CD14-positive monocyte (primary cell): ENCODE measurements at regions not wholly inside any gene's neighbourhood (a gene's known extent, or its start where the extent isn't known, plus 50 kb on each side); places are given as distances from the start of the nearest gene placed in this dataset.

Source experiments
- DNase-seq, 3 donors: peaks; one replicate each; pipeline ENCODE4 v3.0.0-alpha.2; 2011 to 2022
- H2AFZ ChIP-seq: 2 replicates; pipeline ENCODE4 v1.6.0; 2012; ENCODE audit warnings: mild to moderate bottlenecking, low read depth, low read length, inconsistent platforms; ENCODE audit not compliant: insufficient read depth, poor library complexity, severe bottlenecking
- H3K27ac ChIP-seq, 2 donors: 1 replicate in 1 of 2; 2 replicates in 1 of 2; pipeline ENCODE4 v1.5.1; 2012 to 2013; ENCODE audit warnings: low read length in 2 of 2, control low read depth in 1 of 2, inconsistent platforms in 1 of 2, low read depth in 1 of 2, mild to moderate bottlenecking in 1 of 2
- H3K27me3 ChIP-seq, 2 donors: one replicate each; pipeline versions ENCODE4 v1.6.0 to v1.6.1; 2011 to 2013; ENCODE audit warnings: low read length in 2 of 2; ENCODE audit not compliant: control insufficient read depth in 2 of 2, insufficient read depth in 2 of 2
- H3K36me3 ChIP-seq, 2 donors: replicated peaks in 1 of 2; 1 replicate in 1 of 2; 2 replicates in 1 of 2; pipeline versions ENCODE4 v1.5.1 to v1.6.1; 2012 to 2013; ENCODE audit warnings: low read length in 2 of 2, control low read depth in 1 of 2, inconsistent platforms in 1 of 2, mild to moderate bottlenecking in 1 of 2; ENCODE audit not compliant: insufficient read depth in 2 of 2, control insufficient read depth in 1 of 2
- H3K4me1 ChIP-seq, 2 donors: 1 replicate in 1 of 2; 2 replicates in 1 of 2; pipeline versions ENCODE4 v1.5.1 to v1.6.1; 2012 to 2013; ENCODE audit warnings: low read length in 2 of 2, control low read depth in 1 of 2, inconsistent platforms in 1 of 2, mild to moderate bottlenecking in 1 of 2, moderate library complexity in 1 of 2; ENCODE audit not compliant: insufficient read depth in 2 of 2, control insufficient read depth in 1 of 2
- H3K4me2 ChIP-seq: replicated peaks from 2 replicates; pipeline ENCODE3; 2012; ENCODE audit warnings: low read length, moderate library complexity, mild to moderate bottlenecking; ENCODE audit not compliant: poor library complexity, severe bottlenecking; ENCODE audit errors: extremely low read depth
- H3K4me3 ChIP-seq, 3 experiments: fragments of 200-600 bp in 1 of 3; sonication (generic) in 1 of 3; replicated peaks in 1 of 3; 1 replicate in 2 of 3; 2 replicates in 1 of 3; pipeline ENCODE4 v1.5.1; 2011 to 2013; ENCODE audit warnings: low read length in 3 of 3, mild to moderate bottlenecking in 3 of 3, control low read depth in 2 of 3, low read depth in 2 of 3, inconsistent platforms in 1 of 3, moderate library complexity in 1 of 3
- H3K79me2 ChIP-seq: 2 replicates; pipeline ENCODE4 v1.6.0; 2012; ENCODE audit warnings: mild to moderate bottlenecking, control low read depth, inconsistent platforms, low read length, moderate library complexity; ENCODE audit not compliant: insufficient read depth
- H3K9ac ChIP-seq: 2 replicates; pipeline ENCODE4 v1.6.0; 2017; ENCODE audit warnings: low read length, mild to moderate bottlenecking; ENCODE audit not compliant: insufficient read depth, poor library complexity, severe bottlenecking
- H3K9me3 ChIP-seq, 2 donors: replicated peaks in 1 of 2; 1 replicate in 1 of 2; 2 replicates in 1 of 2; pipeline versions ENCODE4 v1.5.1 to v1.6.1; 2012 to 2013; ENCODE audit warnings: low read length in 2 of 2, control low read depth in 1 of 2; ENCODE audit not compliant: control insufficient read depth in 1 of 2, insufficient read depth in 1 of 2
- H4K20me1 ChIP-seq: 2 replicates; pipeline ENCODE4 v1.6.0; 2012; ENCODE audit warnings: mild to moderate bottlenecking, low read length, control low read depth, moderate library complexity; ENCODE audit not compliant: insufficient read depth
- H3K27ac Mint-ChIP-seq, 7 donors: one replicate each; pipeline ENCODE4 v1.8.0; 2020; ENCODE audit warnings: mild to moderate bottlenecking in 7 of 7, mixed read lengths in 7 of 7, moderate library complexity in 6 of 7, inconsistent platforms in 2 of 7
- H3K27me3 Mint-ChIP-seq, 3 donors: one replicate each; pipeline ENCODE4 v1.8.0; 2021 to 2022; ENCODE audit warnings: low read depth in 3 of 3, mild to moderate bottlenecking in 3 of 3, mixed read lengths in 3 of 3, moderate library complexity in 3 of 3, inconsistent platforms in 1 of 3
- H3K36me3 Mint-ChIP-seq, 2 donors: one replicate each; pipeline ENCODE4 v1.8.0; 2020; ENCODE audit warnings: mixed read lengths in 2 of 2, inconsistent platforms in 1 of 2, mild to moderate bottlenecking in 1 of 2
- H3K4me1 Mint-ChIP-seq: one replicate; pipeline ENCODE4 v1.8.0; 2020; ENCODE audit warnings: mild to moderate bottlenecking, mixed read lengths
- H3K4me3 Mint-ChIP-seq, 2 donors: one replicate each; pipeline ENCODE4 v1.8.0; 2020; ENCODE audit warnings: mild to moderate bottlenecking in 2 of 2, mixed read lengths in 2 of 2, moderate library complexity in 1 of 2
- H3K9me3 Mint-ChIP-seq, 7 donors: one replicate each; pipeline ENCODE4 v1.8.0; 2020 to 2022; ENCODE audit warnings: mixed read lengths in 7 of 7, mild to moderate bottlenecking in 6 of 7, moderate library complexity in 6 of 7, inconsistent platforms in 2 of 7
- CTCF ChIP-seq: fragments of 200-600 bp; IDR thresholded peaks from one replicate; pipeline ENCODE4 v1.8.0; 2022; ENCODE audit warnings: antibody characterized with exemption, mild to moderate bottlenecking
- WGBS: methylation state at CpG from one replicate; pipeline ENCODE4 v1.1.5; 2013; ENCODE audit warnings: missing lambda C conversion rate; ENCODE audit not compliant: insufficient coverage; 5-methylcytosine and 5-hydroxymethylcytosine counted together
- intact Hi-C, 2 donors: fragments of 100-400 bp; cut with micrococcal nuclease; formaldehyde crosslinking; loops; one replicate each; pipeline versions ENCODE4 v1.15.0 to v1.15.1; 2023

GRCh38 chr9:106716820-106717219 is 146.1 kb upstream of the ZNF462 start:
- no peaks in the 10 kb centered on the region for H3K27me3 Mint-ChIP-seq
- Histone ChIP-seq H3K4me3 (no peak overlapping the region), H3K27me3 (no peaks in the 10 kb centered on the region), H3K9me3 (no peaks in the 10 kb centered on the region), H2AFZ (no peak overlapping the region), H4K20me1 (no peaks in the 10 kb centered on the region), H3K36me3 (no peaks in the 10 kb centered on the region), H3K27ac (no peak overlapping the region), H3K79me2 (no peaks in the 10 kb centered on the region), H3K4me1 (no peaks in the 10 kb centered on the region), H3K4me2 (no peak overlapping the region), H3K9ac (no peak overlapping the region)
- no peak overlapping the region for H3K27ac Mint-ChIP-seq
- no peaks in the 10 kb centered on the region for H3K4me1 Mint-ChIP-seq
- no peaks in the 10 kb centered on the region for H3K36me3 Mint-ChIP-seq
- peaks cover 0 to 2% (median 0%) of the 10 kb centered on the region in 7 donors for H3K9me3 Mint-ChIP-seq
- no peak for TF ChIP-seq CTCF
- intact Hi-C loops: no loop called here
- no peak for DNase-seq
- H3K4me3 Mint-ChIP-seq: no peak overlapping the region
- no CpG with 5 or more reads among the region's 1 CpG for WGBS

GRCh38 chr9:106717686-106718085 is 145.3 kb upstream of the ZNF462 start:
- no peaks in the 10 kb centered on the region for H4K20me1 ChIP-seq
- H3K4me2 ChIP-seq: no peak overlapping the region
- no peaks in the 10 kb centered on the region for H3K36me3 ChIP-seq
- no peak overlapping the region for H3K27ac ChIP-seq
- Mint-ChIP-seq H3K9me3 (peaks cover 0 to 2% (median 0%) of the 10 kb centered on the region in 7 donors), H3K36me3 (no peaks in the 10 kb centered on the region), H3K4me3 (no peak overlapping the region), H3K27me3 (no peaks in the 10 kb centered on the region), H3K4me1 (no peaks in the 10 kb centered on the region), H3K27ac (no peak overlapping the region)
- H3K9ac ChIP-seq: no peak overlapping the region
- intact Hi-C loops: no loop called here
- H2AFZ ChIP-seq: no peak overlapping the region
- no peaks in the 10 kb centered on the region for H3K79me2 ChIP-seq
- no peak for TF ChIP-seq CTCF
- H3K4me1 ChIP-seq: no peaks in the 10 kb centered on the region
- no peaks in the 10 kb centered on the region for H3K27me3 ChIP-seq
- H3K4me3 ChIP-seq: no peak overlapping the region
- no CpG with 5 or more reads among the region's 2 CpGs for WGBS
- no peaks in the 10 kb centered on the region for H3K9me3 ChIP-seq
- DNase-seq: no peak
